Lung (tissue), 11 donors: ENCODE measurements at regions not wholly inside any gene's neighbourhood (a gene's known extent, or its start where the extent isn't known, plus 50 kb on each side); places are given as distances from the start of the nearest gene placed in this dataset.
"Not testable (repeated sequence)": the region's sequence is repeated elsewhere in the genome, so short reads cannot be mapped to it uniquely, and the experiment has no call there.

Experiments
- ATAC-seq: fragments of 200-7000 bp; cut with Tn5 transposase; one replicate; pipeline ENCODE4 v1.9.1; 2020; ENCODE audit warnings: moderate number of reproducible peaks; ENCODE audit not compliant: insufficient read depth, low FRiP score
- DNase-seq, 3 donors: peaks; one replicate each; pipeline ENCODE4 v3.0.0-alpha.2; 2013 to 2017
- H3K27ac ChIP-seq, 2 donors: one replicate each; pipeline ENCODE4 v1.5.1; 2013; ENCODE audit warnings: mild to moderate bottlenecking in 2 of 2, moderate library complexity in 2 of 2, control low read depth in 1 of 2, inconsistent platforms in 1 of 2, low read depth in 1 of 2, low read length in 1 of 2
- H3K27me3 ChIP-seq, 3 donors: one replicate each; pipeline ENCODE4 v1.5.1; 2013; ENCODE audit warnings: low read length in 2 of 3; ENCODE audit not compliant: control insufficient read depth in 3 of 3, insufficient read depth in 3 of 3
- H3K36me3 ChIP-seq, 4 donors: one replicate each; pipeline ENCODE4 v1.5.1; 2013; ENCODE audit warnings: low read length in 4 of 4, mild to moderate bottlenecking in 1 of 4, moderate library complexity in 1 of 4; ENCODE audit not compliant: control insufficient read depth in 4 of 4, insufficient read depth in 4 of 4
- H3K4me1 ChIP-seq, 5 donors: one replicate each; pipeline ENCODE4 v1.5.1; 2013; ENCODE audit warnings: low read length in 5 of 5, mild to moderate bottlenecking in 2 of 5, moderate library complexity in 1 of 5; ENCODE audit not compliant: control insufficient read depth in 5 of 5, insufficient read depth in 5 of 5
- H3K4me3 ChIP-seq: one replicate; pipeline ENCODE4 v1.5.1; 2013; ENCODE audit warnings: mild to moderate bottlenecking, control low read depth, moderate library complexity
- H3K9ac ChIP-seq, 2 donors: one replicate each; pipeline ENCODE4 v1.5.1; 2013; ENCODE audit warnings: low read length in 2 of 2, control low read depth in 1 of 2; ENCODE audit not compliant: insufficient read depth in 1 of 2
- H3K9me3 ChIP-seq, 4 donors: one replicate each; pipeline ENCODE4 v1.5.1; 2013; ENCODE audit warnings: low read length in 3 of 4, mild to moderate bottlenecking in 1 of 4, moderate library complexity in 1 of 4; ENCODE audit not compliant: control insufficient read depth in 4 of 4, insufficient read depth in 3 of 4
- CTCF ChIP-seq: IDR thresholded peaks from 2 replicates; pipeline ENCODE4 v1.5.1; 2012; ENCODE audit warnings: mild to moderate bottlenecking; ENCODE audit errors: control extremely low read depth, extremely low read depth
- whole genome bisulfite sequencing, 2 donors: extraction: QIAGEN DNeasy Blood & Tissue Kit; methylation state at CpG; one replicate each; pipeline ENCODE4 v1.1.7; 2013; 5-methylcytosine and 5-hydroxymethylcytosine counted together
- donor health status: control.
- donor health status: control.
- donor health status: Bipolar disorder and iron deficiency.
- donor health status: healthy.
- donor health status: DM: yes; HTN: yes; CAD: no.

GRCh38 chr3:51604212-51604611 is 65.7 kb downstream of the RAD54L2 start:
- Histone ChIP-seq H3K4me3 (no peak overlapping the region), H3K36me3 (no peaks in the 10 kb centered on the region), H3K27ac (no peak overlapping the region), H3K9ac (no peak overlapping the region), H3K9me3 (no peaks in the 10 kb centered on the region), H3K27me3 (no peaks in the 10 kb centered on the region), H3K4me1 (peaks cover 0 to 2% (median 0%) of the 10 kb centered on the region in 5 donors)
- ATAC-seq, result no peak
- no peak for TF ChIP-seq CTCF
- 98 to 100% methylated on average over 1 of the region's 1 CpG for WGBS, 2 donors
- DNase-seq, result no peak

- no peak for ATAC-seq
- Histone ChIP-seq H3K4me3 (no peak overlapping the region), H3K4me1 (peaks cover 0 to 2% (median 0%) of the 10 kb centered on the region in 5 donors), H3K9ac (no peak overlapping the region), H3K9me3 (no peaks in the 10 kb centered on the region), H3K36me3 (no peaks in the 10 kb centered on the region), H3K27me3 (no peaks in the 10 kb centered on the region), H3K27ac (no peak overlapping the region)
- WGBS, 2 donors, result 86 to 87% methylated on average over 3 of the region's 3 CpGs
- DNase-seq, result no peak
- no peak for TF ChIP-seq CTCF
These were observed 65.1 kb upstream of the TEX264 start for GRCh38 chr3:51605938-51606337.

GRCh38 chr3:51606871-51607270 is 64.2 kb upstream of the TEX264 start:
- not testable (repeated sequence) for H3K4me1 ChIP-seq, DNase-seq, H3K9ac ChIP-seq, H3K27me3 ChIP-seq, ATAC-seq, H3K27ac ChIP-seq, H3K36me3 ChIP-seq, H3K4me3 ChIP-seq, H3K9me3 ChIP-seq
- whole genome bisulfite sequencing, 2 donors, result 63 to 87% methylated on average over 2 to 4 of the region's 4 CpGs

- not testable (repeated sequence) for H3K36me3 ChIP-seq, ATAC-seq, H3K27me3 ChIP-seq, H3K4me1 ChIP-seq, H3K27ac ChIP-seq, H3K4me3 ChIP-seq, H3K9me3 ChIP-seq, DNase-seq, H3K9ac ChIP-seq
- 96 to 97% methylated on average over 37 to 57 of the region's 57 CpGs for whole genome bisulfite sequencing, 2 donors
These were observed 63.3 kb upstream of the TEX264 start for GRCh38 chr3:51607591-51608325.
